ENCODE measurements at regions not wholly inside any gene's neighbourhood (a gene's known extent, or its start where the extent isn't known, plus 50 kb on each side); places are given as distances from the start of the nearest gene placed in this dataset.

GRCh38 chr9:1292384-1292783 is 242.2 kb downstream of the DMRT2 start:
- CTCF ChIA-PET, result no interaction called here
- Histone ChIP-seq H2AFZ (ENCODE audit: low read depth, low read length) (no peak overlapping the region), H3K9ac (replicated peaks; ENCODE audit: extremely low read depth, insufficient read depth, low read length) (no peak overlapping the region), H4K20me1 (replicated peaks; ENCODE audit: control insufficient read depth, extremely low read depth, insufficient read depth, low read length) (no peaks in the 10 kb centered on the region), H3K79me2 (ENCODE audit: control insufficient read depth, insufficient read depth, low read length) (no peaks in the 10 kb centered on the region), H3K4me3 (replicated peaks in 1 of 3; ENCODE audit: insufficient read depth in 1 of 3, low read depth in 1 of 3, low read length in 3 of 3) (no peak overlapping the region), H3K36me3 (ENCODE audit: control insufficient read depth in 2 of 2, extremely low read depth in 1 of 2, insufficient read depth in 2 of 2, low read length in 2 of 2) (no peaks in the 10 kb centered on the region), H3K4me1 (ENCODE audit: control insufficient read depth, extremely low read depth, insufficient read depth, low read length) (no peaks in the 10 kb centered on the region), H3K9me3 (replicated peaks; ENCODE audit: control insufficient read depth, insufficient read depth, low read length) (peaks cover 13% of the 10 kb centered on the region), H3K4me2 (ENCODE audit: insufficient read depth, low read length) (no peak overlapping the region), H3K27me3 (ENCODE audit: control insufficient read depth in 2 of 2, insufficient read depth in 2 of 2, low read length in 2 of 2) (no peaks in the 10 kb centered on the region), H3K9me1 (replicated peaks; ENCODE audit: control insufficient read depth, extremely low read depth, insufficient read depth, low read length) (no peaks in the 10 kb centered on the region), H3K27ac (ENCODE audit: insufficient read depth, low read depth, low read length) (no peak overlapping the region)
- no peak for DNase-seq (ENCODE audit: low read depth, low spot score)
- no peak for FAIRE-seq
- intact Hi-C loops (cut with micrococcal nuclease) (no loop called here), dilution Hi-C loops (cut with MboI; ENCODE audit: extremely low pct_ligation_motif_present, low sequenced_read_pairs) (no loop called here)
- BruUV-seq (replicated peaks), result no TSS peak
- TF ChIP-seq CTCF (IDR thresholded peaks at IDR 0.05; ENCODE audit: extremely low read depth in 1 of 2, insufficient read depth in 1 of 2, low read depth in 1 of 2, low read length in 2 of 2) (no peak), MYC (IDR thresholded peaks at IDR 0.05; ENCODE audit: low read depth, low read length) (no peak), EZH2 (IDR thresholded peaks at IDR 0.05; ENCODE audit: borderline replicate concordance, low read depth, low read length, severe bottlenecking) (no peak)
- POLR2A ChIA-PET, result no interaction called here

DNA sequence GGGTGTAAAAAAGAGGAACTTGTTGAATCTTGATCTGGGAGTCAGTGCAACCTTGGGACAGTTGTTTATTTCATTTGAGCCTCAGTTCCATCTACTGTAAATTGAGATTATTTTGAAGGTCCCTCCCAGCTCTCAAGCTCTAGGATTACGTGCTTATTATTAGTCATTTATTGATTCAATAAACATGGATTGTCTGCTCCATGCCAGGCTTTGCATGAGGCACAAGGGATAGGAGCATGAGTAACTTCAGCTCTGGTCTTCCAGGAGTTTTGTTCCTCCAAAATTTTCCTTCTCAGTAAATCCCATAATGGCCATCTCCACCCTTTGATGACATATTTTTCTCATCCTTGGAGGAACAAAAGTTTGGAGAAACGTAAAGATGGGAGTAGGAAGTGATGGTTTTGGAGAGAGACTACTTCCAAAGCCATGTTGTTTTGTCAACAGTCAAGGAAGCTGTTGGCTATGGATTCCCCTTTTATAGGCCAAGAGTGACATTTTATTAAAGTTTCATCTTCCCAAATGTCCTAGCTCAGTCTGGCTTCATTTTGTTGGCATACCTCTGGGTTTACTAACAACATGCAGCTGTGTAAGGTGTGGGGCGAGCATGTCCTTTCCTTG is 244.6 kb downstream of the DMRT2 start:
- dilution Hi-C loops (cut with MboI; ENCODE audit: extremely low pct_ligation_motif_present, low sequenced_read_pairs), result no loop called here
- BruUV-seq (replicated peaks), result no TSS peak
- FAIRE-seq, result no peak
- Histone ChIP-seq H3K4me2 (ENCODE audit: insufficient read depth, low read length) (no peak overlapping the region), H4K20me1 (replicated peaks; ENCODE audit: control insufficient read depth, extremely low read depth, insufficient read depth, low read length) (no peaks in the 10 kb centered on the region), H3K79me2 (ENCODE audit: control insufficient read depth, insufficient read depth, low read length) (no peaks in the 10 kb centered on the region), H3K36me3 (ENCODE audit: control insufficient read depth in 2 of 2, extremely low read depth in 1 of 2, insufficient read depth in 2 of 2, low read length in 2 of 2) (no peaks in the 10 kb centered on the region), H3K4me1 (ENCODE audit: control insufficient read depth, extremely low read depth, insufficient read depth, low read length) (no peaks in the 10 kb centered on the region), H3K9ac (replicated peaks; ENCODE audit: extremely low read depth, insufficient read depth, low read length) (no peak overlapping the region), H3K27ac (ENCODE audit: insufficient read depth, low read depth, low read length) (no peak overlapping the region), H3K9me1 (replicated peaks; ENCODE audit: control insufficient read depth, extremely low read depth, insufficient read depth, low read length) (no peaks in the 10 kb centered on the region), H2AFZ (ENCODE audit: low read depth, low read length) (no peak overlapping the region), H3K4me3 (replicated peaks in 1 of 3; ENCODE audit: insufficient read depth in 1 of 3, low read depth in 1 of 3, low read length in 3 of 3) (no peak overlapping the region), H3K27me3 (ENCODE audit: control insufficient read depth in 2 of 2, insufficient read depth in 2 of 2, low read length in 2 of 2) (no peaks in the 10 kb centered on the region), H3K9me3 (replicated peaks; ENCODE audit: control insufficient read depth, insufficient read depth, low read length) (peaks cover 16% of the 10 kb centered on the region)
- intact Hi-C loops (cut with micrococcal nuclease), result no loop called here
- ChIA-PET POLR2A (no interaction called here), CTCF (no interaction called here)
- TF ChIP-seq, protein P1, sequence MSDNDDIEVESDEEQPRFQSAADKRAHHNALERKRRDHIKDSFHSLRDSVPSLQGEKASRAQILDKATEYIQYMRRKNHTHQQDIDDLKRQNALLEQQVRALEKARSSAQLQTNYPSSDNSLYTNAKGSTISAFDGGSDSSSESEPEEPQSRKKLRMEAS (IDR thresholded peaks at IDR 0.05; ENCODE audit: insufficient read depth, insufficient read length), result no peak
- TF ChIP-seq POLR2AphosphoS5 (IDR thresholded peaks at IDR 0.05; ENCODE audit: insufficient read depth, low read depth, low read length) (no peak), MYC (IDR thresholded peaks at IDR 0.05; ENCODE audit: low read depth, low read length) (no peak), JUN (IDR thresholded peaks at IDR 0.05; ENCODE audit: borderline replicate concordance, insufficient read depth, insufficient read length, low read depth) (no peak), POLR2A (IDR thresholded peaks at IDR 0.05; ENCODE audit: low read depth, low read length) (no peak), EZH2 (IDR thresholded peaks at IDR 0.05; ENCODE audit: borderline replicate concordance, low read depth, low read length, severe bottlenecking) (no peak), FOS (IDR thresholded peaks at IDR 0.05; ENCODE audit: borderline replicate concordance, insufficient read depth, low read length) (no peak), CTCF (IDR thresholded peaks at IDR 0.05; ENCODE audit: extremely low read depth in 1 of 2, insufficient read depth in 1 of 2, low read depth in 1 of 2, low read length in 2 of 2) (no peak), GATA2 (IDR thresholded peaks at IDR 0.05; ENCODE audit: insufficient read depth, insufficient read length, low read depth, low read length) (no peak)
- DNase-seq (ENCODE audit: low read depth, low spot score), result no peak

Measured in endothelial cell of umbilical vein (primary cell).